ENCODE measurements at regions not wholly inside any gene's neighbourhood (a gene's known extent, or its start where the extent isn't known, plus 50 kb on each side); places are given as distances from the start of the nearest gene placed in this dataset.

GRCh38 chr12:114823724-114824123, 139.7 kb upstream of the TBX3 start:
- no peak overlapping the region for H4K91ac ChIP-seq (replicated peaks; ENCODE audit: insufficient read length, low read length)
- no peak overlapping the region for H2AFZ ChIP-seq (ENCODE audit: low read length)
- H3K23me2 ChIP-seq (ENCODE audit: low read depth, low read length): no peaks in the 10 kb centered on the region
- no peak overlapping the region for H3K4me3 ChIP-seq (ENCODE audit: extremely low read depth in 1 of 4, insufficient read depth in 2 of 4, low read depth in 3 of 4, low read length in 4 of 4)
- DNase-seq (ENCODE audit: low read depth in 1 of 2, low spot score in 2 of 2): no peak
- no peak overlapping the region for H3K23ac ChIP-seq (ENCODE audit: insufficient read length)
- no peak overlapping the region for H4K5ac ChIP-seq (ENCODE audit: insufficient read length, low read depth, low read length)
- FAIRE-seq: no peak
- no peak overlapping the region for H2AK5ac ChIP-seq (ENCODE audit: low read depth, low read length)
- no peak overlapping the region for H2BK12ac ChIP-seq (ENCODE audit: low read depth, low read length)
- no peak overlapping the region for H4K8ac ChIP-seq (ENCODE audit: extremely low read depth, insufficient read depth, low read length)
- H3K4me1 ChIP-seq (replicated peaks in 1 of 4; ENCODE audit: control insufficient read depth in 3 of 4, insufficient read depth in 4 of 4, low read length in 3 of 4): no peaks in the 10 kb centered on the region
- H4K20me1 ChIP-seq (replicated peaks in 1 of 2; ENCODE audit: control insufficient read depth in 1 of 2, insufficient read depth in 2 of 2, low read length in 2 of 2): no peaks in the 10 kb centered on the region
- H2BK20ac ChIP-seq (ENCODE audit: low read length): no peak overlapping the region
- H3K4ac ChIP-seq (replicated peaks; ENCODE audit: insufficient read length, low read depth, low read length): no peak overlapping the region
- H2BK5ac ChIP-seq (ENCODE audit: low read depth, low read length): no peak overlapping the region
- no peak overlapping the region for H3K18ac ChIP-seq (ENCODE audit: extremely low read depth, low read length)
- no peak overlapping the region for H2BK120ac ChIP-seq (replicated peaks; ENCODE audit: low read depth, low read length)
- 95% methylated on average over 8 of the region's 8 CpGs; no CpG with 5 or more reads in 1 of the 2 experiments for WGBS, 2 experiments (ENCODE audit: extremely low coverage in 1 of 2, insufficient coverage in 1 of 2, insufficient read length in 1 of 2, insufficient replicate concordance in 2 of 2, low coverage in 1 of 2, low lambda C conversion rate in 2 of 2, missing lambda C conversion rate in 1 of 2)
- CTCF ChIA-PET (ENCODE audit: partially characterized antibody): interaction anchor here (0.7 to 1.3 kb wide), 3 partner anchors 16 to 198 kb away, joined by 3 to 4 read pairs (median 3); no protein-coding TSS in a partner anchor
- H2BK15ac ChIP-seq (ENCODE audit: low read length): no peak overlapping the region
- H3K79me1 ChIP-seq (ENCODE audit: low read depth, low read length): no peaks in the 10 kb centered on the region
- no peak overlapping the region for H3K14ac ChIP-seq (ENCODE audit: insufficient read length)
- H3K27ac ChIP-seq (ENCODE audit: low read depth, low read length): no peak overlapping the region; the same call in 1 of the 2 replicates
- no peak overlapping the region for H3K4me2 ChIP-seq (ENCODE audit: insufficient read depth in 1 of 2, low read depth in 2 of 2, low read length in 2 of 2)
- H3K79me2 ChIP-seq (ENCODE audit: control insufficient read depth in 1 of 2, insufficient read depth in 2 of 2, low read length in 2 of 2): no peaks in the 10 kb centered on the region
- no peak overlapping the region for H3K9ac ChIP-seq (replicated peaks in 1 of 4; ENCODE audit: extremely low read depth in 1 of 4, low read depth in 3 of 4, low read length in 3 of 4)
- H3K56ac ChIP-seq (replicated peaks; ENCODE audit: insufficient read length, low read depth, low read length): no peak overlapping the region
- POLR2A ChIA-PET (ENCODE audit: partially characterized antibody): no interaction called here
- H3K9me3 ChIP-seq (ENCODE audit: insufficient read depth in 2 of 2, low read depth in 1 of 2, low read length in 1 of 2): no peaks in the 10 kb centered on the region
- H3K36me3 ChIP-seq (ENCODE audit: control insufficient read depth in 2 of 4, insufficient read depth in 4 of 4, low read length in 3 of 4): no peaks in the 10 kb centered on the region
- no peaks in the 10 kb centered on the region; a peak in 1 of 7 replicates for H3K27me3 ChIP-seq (replicated peaks in 1 of 4; ENCODE audit: control insufficient read depth in 3 of 4, extremely low read depth in 1 of 4, insufficient read depth in 3 of 4, low read length in 3 of 4)
- TF ChIP-seq SP1 (IDR thresholded peaks at IDR 0.05; ENCODE audit: low read depth, low read length): no peak
- no peak for TF ChIP-seq CEBPB (IDR thresholded peaks at IDR 0.05; ENCODE audit: low read depth, low read length)
- TF ChIP-seq SIX5 (IDR thresholded peaks at IDR 0.05; ENCODE audit: low read depth, low read length): no peak
- no peak for TF ChIP-seq FOSL1 (IDR thresholded peaks at IDR 0.05; ENCODE audit: insufficient read depth, low read depth, low read length)
- no peak for TF ChIP-seq GABPA (IDR thresholded peaks at IDR 0.05; ENCODE audit: borderline replicate concordance, insufficient read depth, low read length)
- TF ChIP-seq BCL11A (IDR thresholded peaks at IDR 0.05; ENCODE audit: low read depth in 2 of 2, low read length in 2 of 2): no peak
- TF ChIP-seq, protein P1, sequence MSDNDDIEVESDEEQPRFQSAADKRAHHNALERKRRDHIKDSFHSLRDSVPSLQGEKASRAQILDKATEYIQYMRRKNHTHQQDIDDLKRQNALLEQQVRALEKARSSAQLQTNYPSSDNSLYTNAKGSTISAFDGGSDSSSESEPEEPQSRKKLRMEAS (IDR thresholded peaks at IDR 0.05): no peak
- TF ChIP-seq HDAC6 (IDR thresholded peaks at IDR 0.05; ENCODE audit: low read depth, low read length): no peak
- TF ChIP-seq TBP (IDR thresholded peaks at IDR 0.05; ENCODE audit: low read depth, low read length): no peak
- no peak for TF ChIP-seq USF2 (IDR thresholded peaks at IDR 0.05; ENCODE audit: low read length)
- TF ChIP-seq EGR1 (IDR thresholded peaks at IDR 0.05; ENCODE audit: borderline replicate concordance, low read depth, low read length): no peak
- TF ChIP-seq CHD1 (IDR thresholded peaks at IDR 0.05; ENCODE audit: low read depth, low read length): no peak
- no peak for TF ChIP-seq NANOG (IDR thresholded peaks at IDR 0.05; ENCODE audit: insufficient read depth, low read depth, low read length, poor library complexity, severe bottlenecking)
- no peak for TF ChIP-seq BRCA1 (IDR thresholded peaks at IDR 0.05; ENCODE audit: low read depth, low read length)
- TF ChIP-seq RXRA (IDR thresholded peaks at IDR 0.05; ENCODE audit: insufficient read depth, low read depth, low read length): no peak

Data from H1 (cell line).